Coronary artery (tissue), 2 donors: ENCODE measurements at regions not wholly inside any gene's neighbourhood (a gene's known extent, or its start where the extent isn't known, plus 50 kb on each side); places are given as distances from the start of the nearest gene placed in this dataset.

Experiments used
- DNase-seq: peaks from one replicate; pipeline ENCODE4 v3.0.0-alpha.2; 2017; ENCODE audit warnings: low spot score
- H3K27ac ChIP-seq, 2 donors: fragments of 200-600 bp; sonication (generic); one replicate each; pipeline ENCODE4 v1.5.1; 2016 to 2019
- H3K4me3 ChIP-seq: fragments of 200-600 bp; sonication (generic); 2 replicates; pipeline ENCODE4 v1.5.1; 2016; ENCODE audit warnings: mild to moderate bottlenecking, moderate library complexity
- CTCF ChIP-seq: fragments of 200-600 bp; sonication (generic); IDR thresholded peaks from one replicate; pipeline ENCODE4 v1.5.1; 2019; ENCODE audit warnings: antibody characterized with exemption

- DNase-seq = no peak
- Histone ChIP-seq H3K4me3 (no peak overlapping the region), H3K27ac (no peak overlapping the region)
- TF ChIP-seq CTCF = no peak
Observed at GRCh38 chr3:74129611-74130010, 484.8 kb downstream of the CNTN3 start.

GRCh38 chr3:74129056-74129455 is 485.4 kb downstream of the CNTN3 start:
- DNase-seq = no peak
- TF ChIP-seq CTCF = no peak
- Histone ChIP-seq H3K27ac (no peak overlapping the region), H3K4me3 (no peak overlapping the region)

GRCh38 chr3:74127256-74127655 is 487.2 kb downstream of the CNTN3 start:
- Histone ChIP-seq H3K27ac (no peak overlapping the region), H3K4me3 (no peak overlapping the region)
- no peak for TF ChIP-seq CTCF
- DNase-seq = no peak

GRCh38 chr3:74124782-74125181 is 489.7 kb downstream of the CNTN3 start:
- Histone ChIP-seq H3K27ac (no peak overlapping the region), H3K4me3 (no peak overlapping the region)
- DNase-seq = no peak
- TF ChIP-seq CTCF = no peak

- Histone ChIP-seq H3K27ac (no peak overlapping the region), H3K4me3 (no peak overlapping the region)
- TF ChIP-seq CTCF = no peak
- DNase-seq = no peak
Observed at GRCh38 chr3:74122281-74122680, 492.2 kb downstream of the CNTN3 start.

- H3K4me3 ChIP-seq = no peak overlapping the region
- DNase-seq = no peak
- TF ChIP-seq CTCF = no peak
- H3K27ac ChIP-seq = no peak overlapping the region
Observed at GRCh38 chr3:74121761-74122160, 492.7 kb downstream of the CNTN3 start.

GRCh38 chr3:74119221-74119620 is 494.5 kb upstream of the PDZRN3 start:
- DNase-seq = no peak
- H3K4me3 ChIP-seq = no peak overlapping the region
- H3K27ac ChIP-seq = no peak overlapping the region
- no peak for TF ChIP-seq CTCF
